ENCODE measurements at regions not wholly inside any gene's neighbourhood (a gene's known extent, or its start where the extent isn't known, plus 50 kb on each side); places are given as distances from the start of the nearest gene placed in this dataset.

DNA sequence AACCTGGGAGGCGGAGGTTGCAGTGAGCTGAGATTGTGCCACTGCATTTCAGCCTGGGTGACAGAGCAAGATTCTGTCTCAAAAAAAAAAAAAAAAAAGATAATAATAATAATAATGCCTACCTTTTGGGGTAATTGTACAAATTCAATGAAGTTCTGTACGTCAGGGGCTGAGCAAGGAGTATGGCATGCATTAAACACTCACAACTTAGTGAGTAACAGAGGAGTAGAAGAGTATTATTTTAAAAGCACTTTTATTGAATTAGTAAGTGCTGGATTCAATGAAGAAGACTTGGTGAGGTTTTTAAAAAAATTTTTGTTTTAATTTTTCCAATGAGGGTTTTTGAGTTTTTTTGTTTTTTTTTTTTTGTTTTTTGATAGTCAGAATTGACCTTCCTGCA, 783.6 kb upstream of the TBX3 start:
- no peak overlapping the region for H3K9ac ChIP-seq (ENCODE audit: insufficient read depth in 1 of 2, low read length in 2 of 2)
- H3K4me3 ChIP-seq = no peak overlapping the region
- no peaks in the 10 kb centered on the region for H3K27me3 ChIP-seq (ENCODE audit: control insufficient read depth in 3 of 3, insufficient read depth in 3 of 3, low read length in 2 of 3)
- no peak overlapping the region for H3K27ac ChIP-seq (ENCODE audit: low read depth in 1 of 2, low read length in 1 of 2)
- ATAC-seq (ENCODE audit: insufficient read depth, low FRiP score) (no peak), DNase-seq (no peak)
- 91 to 93% methylated on average over 2 of the region's 2 CpGs for WGBS, 2 donors
- no peaks in the 10 kb centered on the region for H3K9me3 ChIP-seq (ENCODE audit: control insufficient read depth in 4 of 4, insufficient read depth in 3 of 4, low read length in 3 of 4)
- no peak for TF ChIP-seq CTCF (IDR thresholded peaks at IDR 0.05; ENCODE audit: control extremely low read depth, extremely low read depth)
- H3K4me1 ChIP-seq (ENCODE audit: control insufficient read depth in 5 of 5, insufficient read depth in 5 of 5, low read length in 5 of 5) = peaks cover 0 to 5% (median 0%) of the 10 kb centered on the region in 5 donors
- no peaks in the 10 kb centered on the region for H3K36me3 ChIP-seq (ENCODE audit: control insufficient read depth in 4 of 4, insufficient read depth in 4 of 4, low read length in 4 of 4)

- 74 to 75% methylated on average over 4 of the region's 4 CpGs for WGBS, 2 donors
- H3K9me3 ChIP-seq (ENCODE audit: control insufficient read depth in 4 of 4, insufficient read depth in 3 of 4, low read length in 3 of 4) = no peaks in the 10 kb centered on the region
- no peak for TF ChIP-seq CTCF (IDR thresholded peaks at IDR 0.05; ENCODE audit: control extremely low read depth, extremely low read depth)
- no peak overlapping the region for H3K9ac ChIP-seq (ENCODE audit: insufficient read depth in 1 of 2, low read length in 2 of 2)
- no peak for ATAC-seq (ENCODE audit: insufficient read depth, low FRiP score)
- H3K36me3 ChIP-seq (ENCODE audit: control insufficient read depth in 4 of 4, insufficient read depth in 4 of 4, low read length in 4 of 4) = no peaks in the 10 kb centered on the region
- no peak overlapping the region for H3K4me3 ChIP-seq
- H3K27me3 ChIP-seq (ENCODE audit: control insufficient read depth in 3 of 3, insufficient read depth in 3 of 3, low read length in 2 of 3) = no peaks in the 10 kb centered on the region
- DNase-seq = no peak
- H3K27ac ChIP-seq (ENCODE audit: low read depth in 1 of 2, low read length in 1 of 2) = no peak overlapping the region
- peaks cover 0 to 6% (median 0%) of the 10 kb centered on the region in 5 donors for H3K4me1 ChIP-seq (ENCODE audit: control insufficient read depth in 5 of 5, insufficient read depth in 5 of 5, low read length in 5 of 5)
Observed at GRCh38 chr12:115466076-115466475, 782.1 kb upstream of the TBX3 start.

GRCh38 chr12:115464661-115465060, 780.7 kb upstream of the TBX3 start:
- no peak for DNase-seq
- H3K9me3 ChIP-seq (ENCODE audit: control insufficient read depth in 4 of 4, insufficient read depth in 3 of 4, low read length in 3 of 4) = no peaks in the 10 kb centered on the region
- no peak overlapping the region for H3K4me3 ChIP-seq
- peaks cover 0 to 6% (median 0%) of the 10 kb centered on the region in 5 donors for H3K4me1 ChIP-seq (ENCODE audit: control insufficient read depth in 5 of 5, insufficient read depth in 5 of 5, low read length in 5 of 5)
- H3K27me3 ChIP-seq (ENCODE audit: control insufficient read depth in 3 of 3, insufficient read depth in 3 of 3, low read length in 2 of 3) = no peaks in the 10 kb centered on the region
- no peak overlapping the region for H3K9ac ChIP-seq (ENCODE audit: insufficient read depth in 1 of 2, low read length in 2 of 2)
- no peak for ATAC-seq (ENCODE audit: insufficient read depth, low FRiP score)
- H3K27ac ChIP-seq (ENCODE audit: low read depth in 1 of 2, low read length in 1 of 2) = no peak overlapping the region
- WGBS, 2 donors = 75 to 77% methylated on average over 7 of the region's 7 CpGs
- no peak for TF ChIP-seq CTCF (IDR thresholded peaks at IDR 0.05; ENCODE audit: control extremely low read depth, extremely low read depth)
- H3K36me3 ChIP-seq (ENCODE audit: control insufficient read depth in 4 of 4, insufficient read depth in 4 of 4, low read length in 4 of 4) = no peaks in the 10 kb centered on the region

DNA sequence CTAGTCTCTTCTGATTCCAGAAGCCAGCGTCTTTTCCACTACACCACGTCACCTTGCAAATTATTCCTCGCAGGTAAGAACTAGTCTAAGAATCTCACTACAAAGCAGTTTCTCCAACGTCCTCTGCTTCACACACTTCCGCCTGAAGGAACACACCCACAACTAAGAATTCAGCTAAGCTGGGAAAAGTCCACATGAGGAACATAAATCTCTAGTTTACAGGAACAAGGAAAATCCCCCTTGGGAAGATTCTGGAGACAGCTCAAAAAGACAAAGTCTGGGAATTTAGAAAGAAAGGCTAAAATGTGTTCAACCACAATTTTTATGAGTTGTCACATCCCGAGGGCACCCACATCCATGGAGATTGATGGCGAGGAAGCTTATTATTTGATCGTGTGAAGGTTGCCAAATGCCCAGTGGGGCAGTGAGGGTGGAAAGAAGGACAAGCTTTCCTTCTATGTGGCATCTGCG, 780.2 kb upstream of the TBX3 start:
- no peak overlapping the region for H3K27ac ChIP-seq (ENCODE audit: low read depth in 1 of 2, low read length in 1 of 2)

More for the DNA sequence above, 780.2 kb upstream of the TBX3 start:
- Histone ChIP-seq H3K4me1 (ENCODE audit: control insufficient read depth in 5 of 5, insufficient read depth in 5 of 5, low read length in 5 of 5) (peaks cover 0 to 6% (median 0%) of the 10 kb centered on the region in 5 donors), H3K4me3 (no peak overlapping the region), H3K27me3 (ENCODE audit: control insufficient read depth in 3 of 3, insufficient read depth in 3 of 3, low read length in 2 of 3) (no peaks in the 10 kb centered on the region), H3K36me3 (ENCODE audit: control insufficient read depth in 4 of 4, insufficient read depth in 4 of 4, low read length in 4 of 4) (no peaks in the 10 kb centered on the region), H3K9ac (ENCODE audit: insufficient read depth in 1 of 2, low read length in 2 of 2) (no peak overlapping the region), H3K9me3 (ENCODE audit: control insufficient read depth in 4 of 4, insufficient read depth in 3 of 4, low read length in 3 of 4) (no peaks in the 10 kb centered on the region)
- 75% methylated on average over 9 of the region's 9 CpGs for WGBS, 2 donors
- TF ChIP-seq CTCF (IDR thresholded peaks at IDR 0.05; ENCODE audit: control extremely low read depth, extremely low read depth) = no peak
- no peak for ATAC-seq (ENCODE audit: insufficient read depth, low FRiP score)
- DNase-seq = no peak
